ENCODE measurements at regions not wholly inside any gene's neighbourhood (a gene's known extent, or its start where the extent isn't known, plus 50 kb on each side); places are given as distances from the start of the nearest gene placed in this dataset.

- no peak for TF ChIP-seq CTCF (IDR thresholded peaks at IDR 0.05; ENCODE audit: low read depth, low read length, poor library complexity, severe bottlenecking)
- no peak for TF ChIP-seq EZH2phosphoT487 (IDR thresholded peaks at IDR 0.05; ENCODE audit: borderline replicate concordance, low read length)
Observed at GRCh38 chr7:27442455-27442854, 199.9 kb downstream of the EVX1 start.
